HL-60 (cell line): ENCODE measurements at regions not wholly inside any gene's neighbourhood (a gene's known extent, or its start where the extent isn't known, plus 50 kb on each side); places are given as distances from the start of the nearest gene placed in this dataset.

Experiments
- POLR2AphosphoS5 ChIP-seq: IDR thresholded peaks from 2 replicates; pipeline ENCODE4 v1.6.1; 2012; ENCODE audit warnings: low read depth
- TF ChIP-seq, protein P1 (sequence below): IDR thresholded peaks from one replicate; pipeline ENCODE4 v1.5.1; 2011; ENCODE audit warnings: low read length, control low read depth, inconsistent platforms; ENCODE audit not compliant: insufficient read depth

DNA sequence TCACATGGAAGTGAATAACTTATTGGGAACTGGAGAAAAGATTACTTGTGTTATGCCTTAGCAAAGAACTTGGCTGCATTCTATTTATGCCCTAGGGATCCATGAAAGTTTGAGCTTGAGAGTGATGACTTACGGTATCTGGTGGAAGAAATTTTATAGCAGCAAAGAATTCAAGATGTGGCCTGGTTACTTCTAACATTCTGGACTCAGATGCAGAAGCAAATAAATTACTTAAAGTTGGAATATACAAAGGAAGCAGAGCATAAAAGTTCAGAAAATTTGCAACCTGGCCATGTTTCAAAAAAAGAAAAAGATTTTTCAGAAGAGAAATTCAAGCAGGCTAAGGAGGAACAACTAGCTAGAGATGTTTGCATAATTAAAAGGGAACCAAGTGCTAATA lies 252.3 kb upstream of the WDFY3 start:
- TF ChIP-seq, protein P1, sequence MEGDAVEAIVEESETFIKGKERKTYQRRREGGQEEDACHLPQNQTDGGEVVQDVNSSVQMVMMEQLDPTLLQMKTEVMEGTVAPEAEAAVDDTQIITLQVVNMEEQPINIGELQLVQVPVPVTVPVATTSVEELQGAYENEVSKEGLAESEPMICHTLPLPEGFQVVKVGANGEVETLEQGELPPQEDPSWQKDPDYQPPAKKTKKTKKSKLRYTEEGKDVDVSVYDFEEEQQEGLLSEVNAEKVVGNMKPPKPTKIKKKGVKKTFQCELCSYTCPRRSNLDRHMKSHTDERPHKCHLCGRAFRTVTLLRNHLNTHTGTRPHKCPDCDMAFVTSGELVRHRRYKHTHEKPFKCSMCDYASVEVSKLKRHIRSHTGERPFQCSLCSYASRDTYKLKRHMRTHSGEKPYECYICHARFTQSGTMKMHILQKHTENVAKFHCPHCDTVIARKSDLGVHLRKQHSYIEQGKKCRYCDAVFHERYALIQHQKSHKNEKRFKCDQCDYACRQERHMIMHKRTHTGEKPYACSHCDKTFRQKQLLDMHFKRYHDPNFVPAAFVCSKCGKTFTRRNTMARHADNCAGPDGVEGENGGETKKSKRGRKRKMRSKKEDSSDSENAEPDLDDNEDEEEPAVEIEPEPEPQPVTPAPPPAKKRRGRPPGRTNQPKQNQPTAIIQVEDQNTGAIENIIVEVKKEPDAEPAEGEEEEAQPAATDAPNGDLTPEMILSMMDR: no peak
- TF ChIP-seq POLR2AphosphoS5: no peak
